HG02763 (cell line): ENCODE measurements at regions not wholly inside any gene's neighbourhood (a gene's known extent, or its start where the extent isn't known, plus 50 kb on each side); places are given as distances from the start of the nearest gene placed in this dataset.

Experiments
- ATAC-seq: cut with Tn5 transposase; IDR thresholded peaks from one replicate; pipeline ENCODE4 v1.9.1; 2021; ENCODE audit warnings: mild to moderate bottlenecking, moderate library complexity; ENCODE audit not compliant: unreplicated experiment

DNA sequence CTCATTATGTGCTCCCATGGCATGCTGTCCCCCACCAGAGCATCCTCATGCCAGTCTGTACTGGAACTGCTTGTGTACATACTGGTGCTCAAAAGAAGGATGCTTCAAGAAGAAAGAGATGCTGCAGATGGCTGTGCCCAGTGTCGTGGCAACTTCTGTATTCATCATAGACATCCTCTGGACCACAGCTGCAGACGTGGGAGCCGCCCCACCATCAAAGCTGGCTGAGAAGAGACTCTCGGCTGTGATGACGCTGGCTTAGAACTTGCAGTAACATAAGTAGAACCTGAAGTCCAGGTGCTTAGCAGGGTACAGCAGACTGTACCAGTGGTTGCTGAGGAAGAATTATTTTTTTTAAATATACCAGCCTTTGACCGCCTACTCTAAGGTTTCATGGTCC, 112.6 kb upstream of the ARHGAP5 start:
- ATAC-seq: no peak

DNA sequence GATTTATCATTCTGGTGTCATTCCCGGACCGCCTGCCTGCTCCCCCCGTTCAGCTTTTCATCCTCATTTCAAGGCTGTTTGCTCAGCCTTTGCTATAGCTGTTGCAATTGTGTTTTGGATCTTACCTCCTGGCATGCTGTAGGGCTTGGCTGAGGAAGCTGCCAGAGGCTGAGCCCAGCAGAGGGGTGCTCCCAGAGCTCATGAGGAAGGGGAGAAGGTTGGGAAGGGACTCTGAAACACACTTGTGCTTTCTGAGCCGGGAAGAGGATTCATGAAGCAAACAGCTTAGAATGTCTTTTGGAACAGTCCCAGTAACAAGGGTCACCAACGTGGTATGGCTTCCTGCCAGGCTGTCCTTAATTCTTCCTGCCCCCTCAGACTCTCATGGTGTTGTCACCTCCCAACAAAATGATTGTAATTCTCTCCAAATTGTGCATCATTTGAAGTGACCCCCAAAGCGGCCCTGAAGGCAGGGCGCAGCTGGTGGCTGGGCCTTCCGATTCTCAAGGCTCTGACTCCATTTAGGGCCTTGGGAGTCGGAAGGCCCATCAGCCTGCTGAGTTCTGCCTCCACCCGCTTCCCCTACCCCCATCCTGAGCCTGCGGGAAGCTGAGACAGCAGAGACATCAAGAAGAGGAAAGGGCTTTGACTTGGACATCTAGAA, 111.9 kb upstream of the ARHGAP5 start:
- ATAC-seq: no peak

DNA sequence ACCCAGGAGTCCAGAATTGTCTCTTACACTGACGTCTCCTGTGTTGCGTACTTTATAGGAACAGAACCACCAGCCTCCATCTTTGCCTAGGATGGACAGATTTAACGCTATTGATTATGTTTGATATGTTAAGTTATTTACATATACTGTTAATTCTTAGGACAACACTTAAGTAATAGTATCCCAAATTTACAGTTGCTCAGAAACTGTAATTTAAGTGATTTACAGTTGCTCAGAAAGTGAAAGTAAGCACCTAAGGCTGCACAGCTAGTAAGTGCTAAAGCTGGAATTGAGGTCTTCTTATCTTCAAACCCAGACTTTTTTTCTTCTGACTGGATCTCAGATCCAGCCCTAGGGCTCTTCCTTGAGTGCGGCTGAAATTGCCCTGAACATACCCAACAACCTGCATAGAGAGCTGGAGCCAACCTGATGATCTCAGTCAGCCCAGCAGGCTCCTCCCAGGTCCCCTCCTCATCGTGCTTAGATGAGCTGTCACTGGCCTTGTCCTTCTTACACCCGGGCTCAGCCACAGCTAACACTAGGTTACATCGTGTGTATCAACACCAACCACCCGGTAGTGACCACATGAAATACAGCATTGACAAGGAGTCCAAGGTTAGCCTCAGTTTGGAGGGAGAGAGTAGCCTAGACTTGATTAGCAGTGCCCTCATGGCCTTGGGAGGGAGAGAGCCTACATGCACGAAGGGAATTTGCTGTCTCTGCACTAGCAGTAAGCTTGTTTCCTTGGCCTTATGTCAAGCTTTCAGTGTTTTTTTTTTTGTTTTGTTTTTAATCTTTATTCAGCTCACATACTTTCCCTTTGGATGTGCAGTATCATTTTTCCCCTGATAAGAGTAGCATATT, 111.1 kb upstream of the ARHGAP5 start:
- ATAC-seq: no peak

DNA sequence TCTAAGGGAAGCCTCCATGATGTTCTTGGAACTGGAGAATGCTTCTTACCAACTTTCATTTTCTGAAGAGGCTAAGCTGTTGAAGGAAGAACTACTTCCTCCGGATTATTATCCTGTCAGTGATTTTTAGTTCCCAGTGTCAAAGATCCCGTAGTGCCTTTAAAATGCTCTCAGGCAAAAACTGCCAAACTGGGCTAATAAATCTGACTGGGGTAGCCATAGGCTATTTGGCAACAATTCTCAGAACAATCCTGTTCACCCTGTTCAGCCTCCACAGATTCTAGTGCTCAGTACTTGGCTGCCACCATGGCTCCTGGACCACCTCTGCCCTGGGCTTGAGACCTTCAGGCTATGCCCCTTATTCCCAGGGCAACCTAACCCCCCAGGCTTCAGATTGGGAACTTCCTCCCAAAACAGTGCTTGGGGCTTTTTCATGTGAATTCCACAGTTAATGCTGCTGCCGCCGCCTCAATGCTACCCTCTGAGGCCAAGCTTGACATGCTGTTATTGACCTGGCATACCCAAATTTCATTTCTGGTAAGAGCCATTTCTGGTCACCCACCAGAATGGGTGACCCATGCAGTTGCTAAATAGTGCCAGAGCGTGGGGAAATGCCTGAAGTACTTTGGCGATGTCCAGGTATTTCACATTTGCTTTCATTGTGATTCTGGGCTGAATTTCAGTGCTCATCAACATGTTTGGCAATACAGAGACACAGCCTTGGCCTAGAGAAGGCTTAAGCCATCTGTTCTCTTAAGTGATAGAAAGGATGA, 110.0 kb upstream of the ARHGAP5 start:
- ATAC-seq: no peak

DNA sequence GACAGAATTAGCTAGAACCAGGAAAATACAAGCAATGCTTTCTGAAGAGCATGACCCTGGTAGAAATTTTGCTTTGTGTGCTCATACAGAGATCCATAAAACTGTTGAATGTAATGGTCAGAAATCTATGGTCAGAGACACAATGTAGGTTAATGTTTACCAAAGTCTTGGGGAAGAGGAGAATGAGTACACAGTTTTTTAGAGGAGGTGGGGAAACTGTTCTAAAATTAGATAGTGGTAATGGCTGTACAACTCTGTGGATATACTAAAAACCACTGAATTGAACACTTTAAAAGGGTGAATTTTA, 109.5 kb upstream of the ARHGAP5 start:
- no peak for ATAC-seq

DNA sequence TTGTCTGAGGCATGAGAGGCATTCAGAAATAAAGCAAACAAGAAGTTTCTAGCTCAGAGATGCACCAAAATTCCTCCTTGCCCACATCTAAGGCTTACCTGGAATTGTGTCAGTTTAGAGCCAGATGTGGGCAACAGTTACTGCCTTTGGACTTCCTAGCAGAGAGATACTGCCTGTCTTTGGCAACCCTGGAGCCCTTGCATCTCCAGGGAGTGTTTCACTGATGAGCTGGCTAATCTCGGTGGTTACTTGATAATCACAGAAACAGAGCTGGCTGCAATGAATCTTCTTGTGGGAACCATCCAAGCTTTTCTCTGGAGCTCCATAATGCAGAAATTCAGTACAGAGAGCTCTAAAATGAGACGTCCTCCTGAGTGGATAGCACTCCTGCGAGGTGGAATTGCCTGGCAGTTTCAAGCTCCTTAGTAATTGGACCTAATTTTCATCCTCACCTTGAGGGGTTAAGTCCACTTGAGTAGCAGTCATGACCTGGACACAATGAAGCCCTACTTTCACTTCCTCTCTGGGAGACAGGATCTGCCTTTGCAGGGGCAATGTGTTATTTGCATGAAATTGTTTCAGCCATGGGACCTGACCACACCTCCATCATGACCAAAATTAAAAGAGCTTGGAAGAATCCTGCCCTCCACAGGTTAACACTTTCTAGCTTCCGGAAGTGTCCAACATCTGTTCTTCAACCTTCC, 108.8 kb upstream of the ARHGAP5 start:
- peak; percentile 65 for ATAC-seq

DNA sequence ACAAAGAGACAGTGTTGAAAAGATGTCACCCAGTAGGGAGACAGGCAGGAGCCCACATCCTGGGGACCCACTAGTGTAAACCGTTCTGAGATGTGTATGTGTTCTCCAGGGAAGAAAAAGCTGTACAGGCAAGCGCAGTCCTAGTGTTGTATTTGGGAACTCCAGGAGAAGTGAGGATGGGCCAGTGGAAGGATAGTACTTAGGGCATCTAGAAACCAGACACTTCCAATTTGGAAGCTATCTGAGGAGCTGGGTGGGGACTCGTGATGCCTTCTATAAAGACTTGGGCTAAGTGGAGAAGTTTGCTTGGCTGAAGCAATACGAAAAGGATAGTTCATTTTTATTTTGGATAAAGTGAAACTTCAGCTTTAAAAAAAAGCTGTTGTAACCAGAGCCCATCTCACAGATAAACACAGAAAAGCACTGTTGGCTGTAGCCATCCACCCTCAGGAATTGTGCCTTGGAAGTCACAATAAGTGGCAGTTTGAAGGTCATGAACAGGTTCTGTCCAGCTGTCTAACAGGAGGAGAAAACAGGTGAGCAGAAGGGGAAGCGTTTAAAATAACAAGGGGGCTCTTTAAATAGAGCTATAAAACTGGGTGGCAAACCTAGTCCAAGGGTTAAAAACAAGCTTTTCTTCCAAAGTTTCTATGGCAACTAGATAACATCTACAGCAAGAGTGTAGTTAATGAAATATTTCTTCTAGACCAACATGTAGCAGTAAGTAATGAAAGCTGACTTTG, 108.0 kb upstream of the ARHGAP5 start:
- ATAC-seq: no peak

DNA sequence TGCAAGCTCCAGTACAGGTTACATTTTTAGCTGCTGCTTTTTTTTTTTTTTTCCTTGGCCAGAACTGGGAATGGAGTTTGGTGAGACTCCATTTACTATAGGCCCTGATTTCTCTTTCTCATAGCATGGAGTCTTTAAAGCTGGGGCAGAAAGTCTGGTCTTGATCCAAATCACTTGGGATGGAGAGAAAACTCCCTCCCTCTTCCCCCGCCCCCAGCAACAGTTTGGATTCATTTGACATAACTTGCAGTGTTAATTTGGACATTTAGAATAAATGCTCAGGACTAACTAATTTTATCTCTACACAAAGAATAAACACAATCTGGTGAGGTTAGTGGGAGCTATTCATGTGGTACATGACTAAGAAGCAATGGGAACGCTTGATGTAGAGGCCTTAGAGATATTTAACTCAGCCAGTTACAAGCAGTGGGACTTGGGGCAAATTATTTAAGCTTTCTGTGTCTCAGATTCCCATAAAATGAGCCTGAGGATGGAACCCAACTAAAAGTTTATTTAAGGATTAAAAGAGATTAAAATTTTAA, 107.3 kb upstream of the ARHGAP5 start:
- ATAC-seq: no peak

DNA sequence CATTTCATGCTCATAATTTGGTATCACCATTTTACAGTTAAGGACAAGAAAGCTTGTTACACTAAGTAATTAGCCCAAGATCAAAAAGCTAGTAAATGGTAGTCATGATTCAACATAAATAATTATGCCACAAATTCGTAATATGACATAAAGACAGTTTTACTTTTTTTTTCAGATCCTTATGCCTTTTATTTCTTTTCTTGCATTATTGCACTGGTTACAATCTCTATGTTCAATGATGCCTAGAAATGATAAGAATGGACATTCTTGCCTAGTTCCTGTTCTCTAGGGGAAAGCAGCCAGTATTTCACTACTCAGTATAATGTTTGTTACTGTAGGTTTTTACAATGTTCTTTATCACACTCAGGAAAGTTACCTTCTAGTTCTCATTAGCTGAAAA, 106.4 kb upstream of the ARHGAP5 start:
- no peak for ATAC-seq

DNA sequence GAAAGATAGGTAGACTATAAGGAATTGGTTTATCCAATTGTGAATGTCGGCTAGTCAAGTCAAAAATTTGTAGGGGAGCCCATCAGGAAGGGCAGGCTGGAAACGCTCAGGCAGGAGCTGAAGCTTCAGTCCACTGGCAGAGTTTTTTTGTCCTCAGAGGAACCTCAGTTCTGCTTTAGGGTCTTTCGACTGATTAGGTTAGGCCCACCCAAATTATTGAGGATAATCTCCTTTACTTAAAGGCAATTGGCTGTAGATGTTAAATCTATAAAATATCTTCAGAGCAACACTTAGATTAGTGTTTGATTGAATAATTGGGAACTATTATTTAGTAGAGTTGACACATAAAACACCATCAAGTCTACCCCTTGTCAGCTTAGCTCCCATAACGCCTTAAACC, 105.5 kb upstream of the ARHGAP5 start:
- no peak for ATAC-seq

DNA sequence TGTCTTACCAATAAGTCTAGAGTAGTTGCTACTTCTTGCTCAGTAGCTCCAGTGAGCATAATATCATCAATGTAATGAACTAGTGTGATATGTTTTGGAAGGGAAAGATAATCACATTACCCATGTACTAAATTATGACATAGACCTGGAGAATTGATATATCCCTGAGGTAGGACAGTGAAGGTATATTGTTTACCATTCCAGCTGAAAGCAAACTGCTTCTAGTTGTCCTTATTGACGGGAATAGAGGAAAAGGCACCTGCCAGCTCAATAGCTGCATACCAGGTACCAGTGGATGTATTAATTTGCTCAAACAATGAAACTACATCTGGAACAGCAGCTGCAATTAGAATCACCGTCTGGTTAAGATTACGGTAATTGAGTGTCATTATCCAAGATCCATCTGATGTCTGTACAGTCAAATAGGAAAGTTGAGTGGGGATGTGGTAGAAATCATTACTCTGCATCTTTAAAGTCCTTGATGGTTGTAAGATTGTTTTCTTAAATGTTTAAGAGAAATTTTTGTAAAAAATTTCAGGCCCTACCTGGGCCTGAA, 100.0 kb upstream of the ARHGAP5 start:
- no peak for ATAC-seq

DNA sequence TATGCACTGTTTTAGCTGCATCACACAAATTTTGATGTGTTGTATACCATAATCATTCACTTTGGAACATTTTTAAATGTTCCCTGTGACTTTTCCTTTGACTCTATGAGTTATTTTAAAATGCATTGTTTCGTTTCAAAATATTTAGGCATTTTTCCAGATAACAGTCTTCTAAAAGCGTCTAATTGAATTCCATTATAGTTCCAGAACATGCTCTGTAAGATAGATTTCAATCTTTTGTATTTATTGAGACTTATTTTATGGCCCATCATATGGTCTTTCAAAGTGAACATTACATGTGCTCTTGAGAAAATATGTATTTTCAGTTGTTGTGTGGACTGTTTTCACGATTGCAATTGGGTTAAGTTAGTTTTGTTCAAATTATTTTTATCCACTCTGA, 98.7 kb upstream of the ARHGAP5 start:
- ATAC-seq: no peak

DNA sequence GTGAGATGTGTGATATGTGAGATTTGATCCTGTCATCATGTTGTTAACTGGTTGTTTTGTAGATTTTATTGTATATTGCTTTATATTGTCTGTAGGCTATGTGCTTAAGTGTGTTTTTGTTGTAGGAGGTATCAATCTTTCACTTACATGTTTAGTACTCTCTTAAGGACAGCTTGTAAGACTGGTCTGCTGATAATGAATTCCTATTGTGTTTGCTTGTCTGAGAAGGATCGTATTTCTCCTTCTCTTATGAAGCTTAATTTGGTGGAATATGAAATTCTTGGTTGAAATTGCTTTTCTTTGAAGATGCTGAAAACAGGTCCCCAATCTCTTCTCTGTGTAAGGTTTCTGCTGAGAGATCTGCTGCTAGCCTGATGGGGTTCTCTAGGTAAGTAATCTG, 94.5 kb upstream of the ARHGAP5 start:
- ATAC-seq: no peak

DNA sequence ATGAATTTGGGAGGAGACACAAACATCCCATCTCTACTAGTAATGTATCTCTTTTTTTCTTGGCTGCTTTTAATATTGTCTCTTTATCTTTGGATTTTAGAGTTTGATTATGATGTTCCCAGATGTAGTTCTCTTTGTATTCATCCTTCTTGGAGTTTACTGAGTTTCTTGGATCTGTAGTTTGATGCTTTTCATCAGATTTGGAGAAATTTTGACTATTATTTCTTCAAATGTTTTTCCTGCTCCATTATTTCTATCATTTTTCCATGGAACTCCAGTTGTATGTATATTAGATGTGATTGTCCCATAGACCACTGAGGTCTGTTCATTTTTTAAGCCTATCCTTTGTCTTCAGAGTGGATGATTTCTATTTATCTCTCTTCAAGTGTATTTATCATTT, 90.7 kb upstream of the ARHGAP5 start:
- ATAC-seq: no peak

DNA sequence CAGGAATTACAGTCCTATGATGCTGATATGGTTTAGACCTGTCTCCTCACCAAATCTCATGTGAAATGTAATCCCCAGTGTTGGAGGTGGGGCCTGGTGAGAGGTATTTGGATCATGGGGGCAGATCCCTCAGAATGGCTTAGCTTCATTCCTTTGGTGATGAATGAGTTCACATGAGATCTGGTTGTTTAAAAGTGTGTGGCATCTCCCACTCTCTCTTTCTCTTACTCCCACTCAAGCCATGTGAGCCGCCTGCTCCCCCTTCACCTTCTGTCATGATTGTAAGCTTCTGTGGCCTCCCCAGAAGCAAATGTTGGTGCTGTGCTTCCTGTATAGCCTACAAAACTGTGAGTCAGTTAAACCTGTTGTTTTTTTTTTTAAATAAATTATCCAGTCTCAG, 89.4 kb upstream of the ARHGAP5 start:
- ATAC-seq: no peak

DNA sequence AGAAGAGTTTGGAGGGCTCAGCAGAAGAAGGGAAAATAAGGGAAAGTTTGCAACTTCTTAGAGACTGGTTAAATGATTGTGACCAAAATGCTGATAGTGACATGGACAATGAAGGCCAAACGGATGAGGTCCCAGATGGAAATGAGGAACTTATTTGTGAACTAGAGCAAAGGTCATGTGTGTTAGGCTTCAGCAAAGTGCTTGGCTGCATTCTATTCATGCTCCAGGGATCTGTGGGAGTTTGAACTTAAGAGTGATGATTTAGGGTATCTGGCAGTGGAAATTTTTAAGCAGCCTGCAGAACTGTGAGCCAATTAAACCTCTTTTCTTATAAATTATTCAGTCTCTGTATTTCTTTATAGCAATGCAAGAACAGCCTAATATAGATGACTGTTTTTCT, 88.9 kb upstream of the ARHGAP5 start:
- ATAC-seq: no peak

DNA sequence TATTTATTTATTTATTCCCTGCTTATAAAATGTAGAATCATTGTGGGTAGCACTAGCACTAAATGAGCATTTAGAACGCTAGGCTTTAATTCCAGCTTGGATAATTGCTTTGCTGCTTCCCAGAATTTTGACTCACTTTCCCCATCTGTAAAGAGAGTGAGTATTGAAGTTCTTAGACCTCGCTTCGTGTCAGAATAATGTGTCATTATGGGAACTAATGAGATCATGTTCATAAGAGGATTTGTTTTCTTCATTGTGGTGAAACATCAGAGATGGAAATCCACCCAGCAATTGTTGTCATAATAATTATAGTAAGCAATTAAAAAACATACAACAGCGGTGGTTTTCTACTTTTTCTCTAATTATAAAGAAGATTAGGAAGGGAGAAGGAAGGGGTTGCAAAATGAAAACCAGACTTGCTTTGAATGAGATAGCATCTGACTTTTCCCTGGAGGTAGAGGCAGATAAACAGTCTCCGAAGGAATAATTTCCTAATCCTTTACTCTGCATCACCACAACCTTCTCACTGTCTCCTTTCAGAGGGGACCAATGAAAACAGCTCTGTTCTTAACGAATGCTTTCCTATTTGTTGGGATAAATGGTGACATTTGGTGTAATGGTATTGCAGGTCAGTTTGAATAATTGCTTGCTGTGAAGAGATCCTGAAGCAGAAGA, 86.8 kb upstream of the ARHGAP5 start:
- ATAC-seq: no peak

DNA sequence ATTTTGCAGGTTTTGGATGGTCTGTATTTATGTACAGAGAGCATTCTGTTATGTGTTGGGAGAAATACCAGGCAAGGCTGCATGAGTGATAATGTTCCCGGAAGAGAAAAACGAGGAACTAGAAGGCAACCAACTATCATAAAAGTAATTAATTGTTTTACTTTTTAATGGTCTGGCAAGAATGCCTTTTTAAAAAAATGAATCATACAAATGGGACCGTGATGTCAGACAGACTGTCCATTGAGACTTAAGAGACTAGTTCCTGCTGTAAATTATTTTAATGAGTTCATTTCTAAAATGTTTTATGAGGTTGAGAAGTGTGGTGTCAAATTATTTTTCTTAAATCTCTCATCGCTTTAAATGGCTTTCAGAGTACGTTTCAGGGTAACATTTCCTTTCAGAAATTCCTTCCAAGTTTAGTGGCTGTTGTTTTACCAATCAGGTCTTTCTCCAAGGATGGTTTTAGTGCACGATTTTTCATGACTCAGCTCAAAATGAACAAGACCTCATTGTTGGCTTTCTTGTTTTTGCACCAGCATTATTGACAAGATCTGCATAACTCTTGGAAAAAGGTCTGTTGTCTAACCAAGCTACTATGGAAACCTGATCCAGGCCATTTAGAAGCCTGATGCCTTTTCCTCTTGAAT, 86.1 kb upstream of the ARHGAP5 start:
- ATAC-seq: no peak

DNA sequence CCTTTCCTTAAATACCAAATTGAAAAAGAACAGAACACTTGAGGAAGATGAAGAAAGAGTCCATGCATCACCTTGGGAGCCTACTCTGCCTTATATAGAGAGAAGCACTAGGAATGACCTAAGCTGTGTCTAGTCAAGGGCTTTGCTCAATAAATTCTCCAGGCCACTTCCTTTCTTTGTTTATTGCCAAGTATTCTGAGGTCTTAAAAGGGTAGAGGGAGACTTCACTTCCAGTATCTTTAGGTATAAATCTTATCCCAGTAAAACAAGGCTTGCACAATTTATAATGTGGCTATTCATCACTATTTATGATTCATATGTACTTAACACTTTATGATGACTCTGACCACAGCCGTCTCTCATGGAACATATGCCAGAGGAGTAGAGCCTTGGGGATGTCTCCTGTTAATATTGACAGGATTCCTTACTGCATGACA, 85.1 kb upstream of the ARHGAP5 start:
- ATAC-seq: no peak
